Astrocyte (in vitro differentiated cells and primary cell): ENCODE measurements at regions not wholly inside any gene's neighbourhood (a gene's known extent, or its start where the extent isn't known, plus 50 kb on each side); places are given as distances from the start of the nearest gene placed in this dataset.

Experiments used
- DNase-seq: peaks from one replicate; pipeline ENCODE4 v3.0.0-alpha.2; 2010; ENCODE audit warnings: low read depth
- FAIRE-seq: peaks from 2 replicates; lab custom pipeline; 2011; peaks lifted over from hg19 to GRCh38; lab: Jason Lieb, UNC
- H2AFZ ChIP-seq: 2 replicates; pipeline ENCODE4 v1.6.0; 2012; ENCODE audit warnings: low read depth, low read length, inconsistent platforms
- H3K27ac ChIP-seq: 2 replicates; pipeline ENCODE4 v1.5.1; 2011; ENCODE audit warnings: low read depth, low read length, inconsistent platforms
- H3K27me3 ChIP-seq: 2 replicates; pipeline ENCODE4 v1.6.0; 2011; ENCODE audit warnings: low read length, inconsistent platforms; ENCODE audit not compliant: insufficient read depth
- H3K36me3 ChIP-seq: 2 replicates; pipeline ENCODE4 v1.5.1; 2011; ENCODE audit warnings: low read length, inconsistent platforms; ENCODE audit not compliant: insufficient read depth
- H3K4me1 ChIP-seq: 2 replicates; pipeline ENCODE4 v1.5.1; 2011; ENCODE audit warnings: low read length, inconsistent platforms; ENCODE audit not compliant: insufficient read depth
- H3K4me2 ChIP-seq: 2 replicates; pipeline ENCODE4 v1.6.0; 2012; ENCODE audit warnings: low read length, inconsistent platforms
- H3K4me3 ChIP-seq: 2 replicates; pipeline ENCODE4 v1.5.1; 2011; ENCODE audit warnings: low read depth, mild to moderate bottlenecking, low read length, inconsistent platforms; ENCODE audit not compliant: insufficient read depth
- H3K79me2 ChIP-seq: 2 replicates; pipeline ENCODE4 v1.6.0; 2012; ENCODE audit warnings: mild to moderate bottlenecking, low read length, inconsistent platforms; ENCODE audit not compliant: insufficient read depth
- H3K9ac ChIP-seq: 2 replicates; pipeline ENCODE4 v1.6.0; 2012; ENCODE audit warnings: mild to moderate bottlenecking, low read length, inconsistent platforms
- H3K9me3 ChIP-seq: 2 replicates; pipeline ENCODE4 v1.5.1; 2012; ENCODE audit warnings: low read depth, mild to moderate bottlenecking, low read length, inconsistent platforms; ENCODE audit not compliant: insufficient read depth
- H4K20me1 ChIP-seq: 2 replicates; pipeline ENCODE4 v1.6.0; 2012; ENCODE audit warnings: low read length, inconsistent platforms; ENCODE audit not compliant: insufficient read depth
- H3K27ac Mint-ChIP-seq: one replicate; pipeline ENCODE4 v1.8.0; 2021; ENCODE audit warnings: mild to moderate bottlenecking, mixed read lengths; ENCODE audit not compliant: unreplicated experiment
- H3K27me3 Mint-ChIP-seq: one replicate; pipeline ENCODE4 v1.8.0; 2021; ENCODE audit warnings: low read depth, mixed read lengths; ENCODE audit not compliant: unreplicated experiment
- H3K36me3 Mint-ChIP-seq: one replicate; pipeline ENCODE4 v1.8.0; 2021; ENCODE audit warnings: low read depth, mixed read lengths; ENCODE audit not compliant: unreplicated experiment
- H3K4me1 Mint-ChIP-seq: one replicate; pipeline ENCODE4 v1.8.0; 2021; ENCODE audit warnings: low read depth, mixed read lengths; ENCODE audit not compliant: unreplicated experiment
- H3K4me3 Mint-ChIP-seq: one replicate; pipeline ENCODE4 v1.8.0; 2021; ENCODE audit warnings: mild to moderate bottlenecking, moderate library complexity, mixed read lengths; ENCODE audit not compliant: unreplicated experiment
- H3K9me3 Mint-ChIP-seq: one replicate; pipeline ENCODE4 v1.8.0; 2021; ENCODE audit warnings: mild to moderate bottlenecking, mixed read lengths; ENCODE audit not compliant: unreplicated experiment
- CTCF ChIP-seq: IDR thresholded peaks from 2 replicates; pipeline ENCODE4 v1.5.1; 2011; ENCODE audit warnings: low read depth, mild to moderate bottlenecking, inconsistent platforms, low read length, moderate library complexity; ENCODE audit not compliant: insufficient read depth
- EZH2 ChIP-seq: IDR thresholded peaks from 2 replicates; pipeline ENCODE4 v1.6.1; 2012; ENCODE audit warnings: mild to moderate bottlenecking, low read length, inconsistent platforms; ENCODE audit not compliant: insufficient read depth

- DNase-seq, result no peak
- H3K4me3 Mint-ChIP-seq, result no peak overlapping the region
- Histone ChIP-seq H3K4me3 (no peak overlapping the region), H3K4me1 (no peaks in the 10 kb centered on the region), H4K20me1 (no peaks in the 10 kb centered on the region), H3K36me3 (no peaks in the 10 kb centered on the region), H3K9me3 (no peaks in the 10 kb centered on the region), H3K9ac (no peak overlapping the region), H3K4me2 (no peak overlapping the region), H3K27ac (no peak overlapping the region), H3K27me3 (no peaks in the 10 kb centered on the region), H2AFZ (no peak overlapping the region), H3K79me2 (no peaks in the 10 kb centered on the region)
- no peak for FAIRE-seq
- peaks cover 8% of the 10 kb centered on the region for H3K4me1 Mint-ChIP-seq
- no peaks in the 10 kb centered on the region for H3K36me3 Mint-ChIP-seq
- TF ChIP-seq CTCF, result no peak
- no peak for TF ChIP-seq EZH2
- H3K9me3 Mint-ChIP-seq, result no peaks in the 10 kb centered on the region
- peaks cover 30% of the 10 kb centered on the region for H3K27me3 Mint-ChIP-seq
- no peak overlapping the region for H3K27ac Mint-ChIP-seq
These were observed 84.3 kb upstream of the OTX2 start for GRCh38 chr14:56894591-56894991.

DNA sequence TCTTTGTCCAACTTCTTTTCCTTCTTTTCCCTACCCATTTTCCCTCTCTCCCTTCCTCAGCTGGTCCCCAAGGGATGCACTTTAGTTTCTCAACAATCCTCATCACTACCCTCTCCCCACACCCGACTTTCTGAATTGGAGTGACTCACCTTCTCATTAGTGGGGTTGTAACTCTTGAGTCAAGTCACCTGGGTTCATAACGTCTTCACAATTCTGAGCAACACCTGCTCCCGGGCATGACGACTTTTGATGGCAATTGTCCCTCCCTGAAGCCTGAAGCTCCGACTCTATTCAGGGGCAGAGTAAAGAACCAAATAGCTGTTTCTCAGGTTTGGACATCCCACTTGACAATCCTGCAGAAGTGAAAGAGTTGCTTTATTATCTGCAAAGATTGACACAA is 82.7 kb upstream of the OTX2 start:
- DNase-seq (no peak), FAIRE-seq (no peak)
- no peaks in the 10 kb centered on the region for H3K9me3 ChIP-seq
- no peaks in the 10 kb centered on the region for H3K4me1 ChIP-seq
- no peak overlapping the region for H2AFZ ChIP-seq
- H4K20me1 ChIP-seq, result no peaks in the 10 kb centered on the region
- Mint-ChIP-seq H3K4me1 (peaks cover 8% of the 10 kb centered on the region), H3K4me3 (no peak overlapping the region), H3K36me3 (no peaks in the 10 kb centered on the region), H3K27me3 (peaks cover 30% of the 10 kb centered on the region), H3K27ac (no peak overlapping the region), H3K9me3 (no peaks in the 10 kb centered on the region)
- no peak for TF ChIP-seq EZH2
- no peak for TF ChIP-seq CTCF
- H3K9ac ChIP-seq, result no peak overlapping the region
- no peaks in the 10 kb centered on the region for H3K36me3 ChIP-seq
- H3K27me3 ChIP-seq, result no peaks in the 10 kb centered on the region
- H3K4me3 ChIP-seq, result no peak overlapping the region
- no peak overlapping the region for H3K27ac ChIP-seq
- H3K4me2 ChIP-seq, result no peak overlapping the region
- H3K79me2 ChIP-seq, result no peaks in the 10 kb centered on the region

GRCh38 chr14:56891226-56891625 is 80.9 kb upstream of the OTX2 start:
- TF ChIP-seq EZH2 (no peak), CTCF (no peak)
- H3K4me3 ChIP-seq, result no peak overlapping the region
- H3K27me3 ChIP-seq, result no peaks in the 10 kb centered on the region
- no peak overlapping the region for H3K27ac Mint-ChIP-seq
- no peaks in the 10 kb centered on the region for H4K20me1 ChIP-seq
- no peaks in the 10 kb centered on the region for H3K36me3 Mint-ChIP-seq
- no peak overlapping the region for H3K4me3 Mint-ChIP-seq
- no peaks in the 10 kb centered on the region for H3K9me3 Mint-ChIP-seq
- no peaks in the 10 kb centered on the region for H3K79me2 ChIP-seq
- DNase-seq, result no peak
- H3K27ac ChIP-seq, result no peak overlapping the region
- H3K9me3 ChIP-seq, result no peaks in the 10 kb centered on the region
- peaks cover 30% of the 10 kb centered on the region for H3K27me3 Mint-ChIP-seq
- H3K36me3 ChIP-seq, result no peaks in the 10 kb centered on the region
- H3K4me2 ChIP-seq, result no peak overlapping the region
- no peaks in the 10 kb centered on the region for H3K4me1 ChIP-seq
- no peak for FAIRE-seq
- H3K4me1 Mint-ChIP-seq, result peaks cover 10% of the 10 kb centered on the region
- no peak overlapping the region for H3K9ac ChIP-seq
- H2AFZ ChIP-seq, result no peak overlapping the region
